Upper lobe of left lung (tissue), 4 donors: ENCODE measurements at regions not wholly inside any gene's neighbourhood (a gene's known extent, or its start where the extent isn't known, plus 50 kb on each side); places are given as distances from the start of the nearest gene placed in this dataset.

Experiments
- CTCF ChIP-seq, 6 experiments: fragments of 450-650 bp in 4 of 6; fragments of 200-600 bp in 2 of 6; sonication (generic) in 2 of 6; IDR thresholded peaks; one replicate each; pipeline ENCODE4 v1.5.1; 2016 to 2019; ENCODE audit warnings: antibody characterized with exemption in 6 of 6
- POLR2AphosphoS5 ChIP-seq, 2 donors: sonication (generic); formaldehyde crosslinking; IDR thresholded peaks; one replicate each; pipeline ENCODE4 v1.5.1; 2017; ENCODE audit warnings: antibody characterized with exemption in 2 of 2

GRCh38 chr2:237205561-237205971, 119.9 kb downstream of the COPS8 start:
- TF ChIP-seq CTCF (IDR thresholded peaks at IDR 0.05) (no peak), POLR2AphosphoS5 (IDR thresholded peaks at IDR 0.05) (no peak)
